GM12891 (cell line): ENCODE measurements at regions not wholly inside any gene's neighbourhood (a gene's known extent, or its start where the extent isn't known, plus 50 kb on each side); places are given as distances from the start of the nearest gene placed in this dataset.

ENCODE experiments used
- PAX5 ChIP-seq: IDR thresholded peaks from 2 replicates; pipeline ENCODE4 v1.6.1; 2011; ENCODE audit warnings: low read length, moderate library complexity, mild to moderate bottlenecking; ENCODE audit not compliant: insufficient read depth, severe bottlenecking
- POLR2A ChIP-seq: IDR thresholded peaks from 2 replicates; pipeline ENCODE4 v1.6.1; 2011; ENCODE audit warnings: low read depth, low read length, control low read depth
- POLR2AphosphoS5 ChIP-seq: IDR thresholded peaks from 2 replicates; pipeline ENCODE4 v1.6.1; 2011; ENCODE audit warnings: low read depth, low read length, control low read depth
- POU2F2 ChIP-seq: IDR thresholded peaks from 2 replicates; pipeline ENCODE4 v1.6.1; 2011; ENCODE audit warnings: low read depth, mild to moderate bottlenecking, control low read depth, low read length, moderate library complexity
- SPI1 ChIP-seq: IDR thresholded peaks from 2 replicates; pipeline ENCODE4 v1.6.1; 2011; ENCODE audit warnings: low read depth, low read length, control low read depth
- TAF1 ChIP-seq: IDR thresholded peaks from 2 replicates; pipeline ENCODE4 v1.6.1; 2011; ENCODE audit warnings: low read depth, low read length, control low read depth

GRCh38 chr13:74778946-74779345 lies 644.7 kb upstream of the KLF12 start:
- TF ChIP-seq POLR2AphosphoS5 = no peak
- TF ChIP-seq POU2F2 = no peak
- no peak for TF ChIP-seq POLR2A
- no peak for TF ChIP-seq TAF1
- no peak for TF ChIP-seq SPI1
- no peak for TF ChIP-seq PAX5
